ENCODE measurements at regions not wholly inside any gene's neighbourhood (a gene's known extent, or its start where the extent isn't known, plus 50 kb on each side); places are given as distances from the start of the nearest gene placed in this dataset.

DNA sequence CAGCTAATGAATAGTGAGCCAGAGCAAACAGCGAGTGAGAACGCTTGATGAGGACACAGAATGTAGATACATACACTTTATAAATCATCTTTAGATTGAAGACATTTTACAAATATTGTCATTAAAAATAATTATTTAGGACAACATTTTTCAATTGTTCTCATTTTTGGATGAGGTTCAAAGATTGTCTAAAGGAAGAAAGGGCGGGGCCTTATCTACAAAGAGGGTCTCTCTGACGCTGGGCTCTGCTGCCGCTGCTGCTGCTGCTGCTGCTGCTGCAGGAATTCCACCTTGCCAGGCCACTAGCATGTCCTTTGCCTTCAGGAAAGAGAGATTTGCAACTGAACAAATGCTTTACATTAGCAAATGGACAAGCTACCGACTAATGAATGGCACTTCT lies 220.7 kb upstream of the TMEM161B start:
- Histone ChIP-seq H3K36me3 (ENCODE audit: insufficient read depth, low read length) (no peaks in the 10 kb centered on the region), H3K9me3 (ENCODE audit: low read depth, low read length) (no peaks in the 10 kb centered on the region), H3K4me1 (ENCODE audit: insufficient read depth, low read length) (no peaks in the 10 kb centered on the region), H3K79me2 (ENCODE audit: insufficient read depth, low read length) (no peaks in the 10 kb centered on the region), H3K4me2 (ENCODE audit: insufficient read depth, low read length) (no peak overlapping the region), H3K27ac (ENCODE audit: low read depth, low read length) (no peak overlapping the region), H3K4me3 (ENCODE audit: insufficient read depth, low read length) (no peak overlapping the region), H2AFZ (ENCODE audit: low read length) (no peak overlapping the region), H4K20me1 (ENCODE audit: insufficient read depth, low read length) (no peaks in the 10 kb centered on the region), H3K27me3 (ENCODE audit: insufficient read depth, low read length) (no peaks in the 10 kb centered on the region)
- TF ChIP-seq, protein P1, sequence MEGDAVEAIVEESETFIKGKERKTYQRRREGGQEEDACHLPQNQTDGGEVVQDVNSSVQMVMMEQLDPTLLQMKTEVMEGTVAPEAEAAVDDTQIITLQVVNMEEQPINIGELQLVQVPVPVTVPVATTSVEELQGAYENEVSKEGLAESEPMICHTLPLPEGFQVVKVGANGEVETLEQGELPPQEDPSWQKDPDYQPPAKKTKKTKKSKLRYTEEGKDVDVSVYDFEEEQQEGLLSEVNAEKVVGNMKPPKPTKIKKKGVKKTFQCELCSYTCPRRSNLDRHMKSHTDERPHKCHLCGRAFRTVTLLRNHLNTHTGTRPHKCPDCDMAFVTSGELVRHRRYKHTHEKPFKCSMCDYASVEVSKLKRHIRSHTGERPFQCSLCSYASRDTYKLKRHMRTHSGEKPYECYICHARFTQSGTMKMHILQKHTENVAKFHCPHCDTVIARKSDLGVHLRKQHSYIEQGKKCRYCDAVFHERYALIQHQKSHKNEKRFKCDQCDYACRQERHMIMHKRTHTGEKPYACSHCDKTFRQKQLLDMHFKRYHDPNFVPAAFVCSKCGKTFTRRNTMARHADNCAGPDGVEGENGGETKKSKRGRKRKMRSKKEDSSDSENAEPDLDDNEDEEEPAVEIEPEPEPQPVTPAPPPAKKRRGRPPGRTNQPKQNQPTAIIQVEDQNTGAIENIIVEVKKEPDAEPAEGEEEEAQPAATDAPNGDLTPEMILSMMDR (IDR thresholded peaks at IDR 0.05; ENCODE audit: extremely low read depth, low read depth, low read length) = no peak
- no peak for DNase-seq (ENCODE audit: insufficient read length, low spot score, missing footprints)

DNA sequence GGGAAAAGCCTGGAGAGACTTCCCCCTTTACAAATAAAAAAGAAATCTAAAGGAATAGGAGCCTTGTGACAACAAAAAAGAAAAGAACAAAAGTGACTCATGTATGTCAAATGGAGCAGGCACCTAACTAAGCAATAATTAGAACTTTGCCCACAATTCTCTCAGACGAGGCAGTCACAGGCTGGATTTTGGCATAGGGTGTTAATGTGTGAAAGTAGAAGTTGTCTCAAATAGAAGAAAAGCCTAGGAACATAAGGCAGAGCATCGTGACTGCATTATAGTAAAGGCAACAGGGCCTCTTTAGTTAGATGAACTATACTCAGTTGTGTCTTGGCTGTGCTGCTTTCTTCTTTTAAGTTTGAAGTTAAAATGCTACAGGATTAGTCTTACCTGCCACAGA lies 219.9 kb upstream of the TMEM161B start:
- H3K4me1 ChIP-seq (ENCODE audit: insufficient read depth, low read length) = no peaks in the 10 kb centered on the region
- H3K36me3 ChIP-seq (ENCODE audit: insufficient read depth, low read length) = no peaks in the 10 kb centered on the region
- TF ChIP-seq, protein P1 (IDR thresholded peaks at IDR 0.05; ENCODE audit: extremely low read depth, low read depth, low read length) = no peak
- no peak overlapping the region for H3K4me3 ChIP-seq (ENCODE audit: insufficient read depth, low read length)
- no peak overlapping the region for H3K4me2 ChIP-seq (ENCODE audit: insufficient read depth, low read length)
- no peak overlapping the region for H2AFZ ChIP-seq (ENCODE audit: low read length)
- H3K9me3 ChIP-seq (ENCODE audit: low read depth, low read length) = no peaks in the 10 kb centered on the region
- no peaks in the 10 kb centered on the region for H3K79me2 ChIP-seq (ENCODE audit: insufficient read depth, low read length)
- H3K27me3 ChIP-seq (ENCODE audit: insufficient read depth, low read length) = no peaks in the 10 kb centered on the region
- no peaks in the 10 kb centered on the region for H4K20me1 ChIP-seq (ENCODE audit: insufficient read depth, low read length)
- DNase-seq (ENCODE audit: insufficient read length, low spot score, missing footprints) = no peak
- no peak overlapping the region for H3K27ac ChIP-seq (ENCODE audit: low read depth, low read length)

DNA sequence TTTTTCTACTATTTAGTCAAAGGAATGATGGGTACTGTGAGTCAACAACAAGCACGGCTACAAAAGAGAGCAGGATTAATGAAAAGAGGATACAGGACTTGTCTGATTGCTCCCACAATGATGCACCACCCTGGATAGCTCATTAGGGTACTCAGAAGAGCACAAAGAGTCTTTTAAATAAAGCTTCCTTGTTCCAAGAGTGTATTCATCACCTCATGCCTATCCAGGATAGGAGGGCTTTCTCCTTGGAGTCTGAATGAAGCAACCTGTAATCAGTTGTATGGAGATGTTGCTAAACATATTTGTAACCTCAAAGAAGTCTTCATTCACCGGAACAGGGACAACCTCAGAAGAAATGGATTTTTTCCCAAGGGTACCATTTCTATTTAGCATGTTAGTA lies 219.5 kb upstream of the TMEM161B start:
- Histone ChIP-seq H2AFZ (ENCODE audit: low read length) (no peak overlapping the region), H3K4me3 (ENCODE audit: insufficient read depth, low read length) (no peak overlapping the region), H3K79me2 (ENCODE audit: insufficient read depth, low read length) (no peaks in the 10 kb centered on the region), H3K36me3 (ENCODE audit: insufficient read depth, low read length) (no peaks in the 10 kb centered on the region), H3K27ac (ENCODE audit: low read depth, low read length) (no peak overlapping the region), H3K27me3 (ENCODE audit: insufficient read depth, low read length) (no peaks in the 10 kb centered on the region), H3K9me3 (ENCODE audit: low read depth, low read length) (no peaks in the 10 kb centered on the region), H4K20me1 (ENCODE audit: insufficient read depth, low read length) (no peaks in the 10 kb centered on the region), H3K4me1 (ENCODE audit: insufficient read depth, low read length) (no peaks in the 10 kb centered on the region), H3K4me2 (ENCODE audit: insufficient read depth, low read length) (no peak overlapping the region)
- no peak for DNase-seq (ENCODE audit: insufficient read length, low spot score, missing footprints)
- TF ChIP-seq, protein P1 (IDR thresholded peaks at IDR 0.05; ENCODE audit: extremely low read depth, low read depth, low read length) = no peak

DNA sequence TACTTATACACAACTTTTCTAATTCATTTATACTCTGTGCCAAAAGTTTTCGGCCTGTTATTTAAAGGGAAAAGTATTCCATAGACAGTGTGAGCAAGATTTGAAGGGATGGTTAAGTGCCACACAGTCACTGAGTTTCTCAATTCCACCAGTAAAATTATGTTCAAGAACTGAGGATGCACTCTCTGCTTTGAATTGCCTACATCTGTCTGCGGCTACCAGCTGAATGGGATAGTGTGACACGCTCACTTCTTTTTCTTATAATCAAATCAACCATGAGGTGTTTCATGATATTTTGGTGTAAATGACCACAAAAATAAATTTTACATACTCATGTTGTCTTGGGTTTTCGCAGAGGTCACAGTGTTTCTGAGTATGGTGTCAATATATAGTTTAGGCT lies 218.4 kb upstream of the TMEM161B start:
- H3K36me3 ChIP-seq (ENCODE audit: insufficient read depth, low read length) = no peaks in the 10 kb centered on the region
- TF ChIP-seq, protein P1 (IDR thresholded peaks at IDR 0.05; ENCODE audit: extremely low read depth, low read depth, low read length) = no peak
- H3K4me3 ChIP-seq (ENCODE audit: insufficient read depth, low read length) = no peak overlapping the region
- no peak overlapping the region for H2AFZ ChIP-seq (ENCODE audit: low read length)
- no peak overlapping the region for H3K27ac ChIP-seq (ENCODE audit: low read depth, low read length)
- H3K4me2 ChIP-seq (ENCODE audit: insufficient read depth, low read length) = no peak overlapping the region
- no peaks in the 10 kb centered on the region for H3K4me1 ChIP-seq (ENCODE audit: insufficient read depth, low read length)
- no peaks in the 10 kb centered on the region for H3K9me3 ChIP-seq (ENCODE audit: low read depth, low read length)
- no peaks in the 10 kb centered on the region for H4K20me1 ChIP-seq (ENCODE audit: insufficient read depth, low read length)
- H3K27me3 ChIP-seq (ENCODE audit: insufficient read depth, low read length) = no peaks in the 10 kb centered on the region
- H3K79me2 ChIP-seq (ENCODE audit: insufficient read depth, low read length) = no peaks in the 10 kb centered on the region
- peak; percentile 18 for DNase-seq (ENCODE audit: insufficient read length, low spot score, missing footprints)

All from osteoblast (primary cell).